WTC11 (cell line): ENCODE measurements at regions not wholly inside any gene's neighbourhood (a gene's known extent, or its start where the extent isn't known, plus 50 kb on each side); places are given as distances from the start of the nearest gene placed in this dataset.

ENCODE experiments used
- ATAC-seq: fragments of 200-7000 bp; cut with Tn5 transposase; 2 replicates; pipeline ENCODE4 v1.10.0; 2021; ENCODE audit warnings: mild to moderate bottlenecking, moderate library complexity
- CTCF ChIA-PET: fragments of 300-600 bp; sonication (Branson Sonifier 250); formaldehyde crosslinking; loops from one replicate; lab custom pipeline; 2021; ENCODE audit warnings: antibody characterized with exemption; lab: Charles Lee
- POLR2A ChIA-PET: fragments of 350-600 bp; sonication (Branson Sonifier 250); formaldehyde crosslinking; loops from one replicate; lab custom pipeline; 2021; ENCODE audit warnings: antibody characterized with exemption; lab: Charles Lee
- DNase-seq: peaks from one replicate; pipeline ENCODE4 v3.0.0; 2021; ENCODE audit warnings: low spot score
- H3K27ac Mint-ChIP-seq: 2 replicates; pipeline ENCODE4 v1.8.0; 2021; ENCODE audit warnings: mixed read lengths
- H3K27me3 Mint-ChIP-seq: 2 replicates; pipeline ENCODE4 v1.8.0; 2021; ENCODE audit warnings: low read depth, mild to moderate bottlenecking, moderate library complexity, mixed read lengths
- H3K36me3 Mint-ChIP-seq: 2 replicates; pipeline ENCODE4 v1.8.0; 2021; ENCODE audit warnings: mixed read lengths
- H3K4me1 Mint-ChIP-seq: 2 replicates; pipeline ENCODE4 v1.8.0; 2022; ENCODE audit warnings: mixed read lengths
- H3K4me3 Mint-ChIP-seq: 2 replicates; pipeline ENCODE4 v1.8.0; 2021; ENCODE audit warnings: mild to moderate bottlenecking, moderate library complexity, mixed read lengths
- H3K9me3 Mint-ChIP-seq: 2 replicates; pipeline ENCODE4 v1.8.0; 2021; ENCODE audit warnings: mixed read lengths
- ATF1 ChIP-seq: sonication (generic); formaldehyde crosslinking; IDR thresholded peaks from 2 replicates; pipeline ENCODE4 v1.8.1; 2023; ENCODE audit warnings: mild to moderate bottlenecking, moderate library complexity, missing genetic modification reagents
- CREB1 ChIP-seq: sonication (generic); formaldehyde crosslinking; IDR thresholded peaks from 2 replicates; pipeline ENCODE4 v1.8.0; 2023; ENCODE audit warnings: mild to moderate bottlenecking, missing genetic modification reagents
- FOXP1 ChIP-seq: sonication (generic); formaldehyde crosslinking; IDR thresholded peaks from 2 replicates; pipeline ENCODE4 v1.8.0; 2022; ENCODE audit warnings: missing genetic modification reagents, mild to moderate bottlenecking, moderate library complexity, borderline replicate concordance
- GTF2I ChIP-seq: fragments of 250-450 bp; sonication (Bioruptor Pico); conservative IDR thresholded peaks from 2 replicates; pipeline ENCODE4 v1.4.0; 2021; ENCODE audit warnings: mild to moderate bottlenecking
- HMGA2 ChIP-seq: fragments of 250-450 bp; sonication (Bioruptor Pico); IDR thresholded peaks from 2 replicates; pipeline ENCODE4 v1.4.0; 2021; ENCODE audit warnings: mild to moderate bottlenecking, moderate library complexity
- IRF2 ChIP-seq: sonication (generic); formaldehyde crosslinking; IDR thresholded peaks from 2 replicates; pipeline ENCODE4 v1.8.0; 2022; ENCODE audit warnings: low read depth, missing genetic modification reagents, borderline replicate concordance
- NR2C2 ChIP-seq: sonication (generic); formaldehyde crosslinking; IDR thresholded peaks from 2 replicates; pipeline ENCODE4 v1.8.0; 2022; ENCODE audit warnings: mild to moderate bottlenecking, missing genetic modification reagents
- TCF7 ChIP-seq: sonication (generic); formaldehyde crosslinking; IDR thresholded peaks from 2 replicates; pipeline ENCODE4 v1.8.0; 2022; ENCODE audit warnings: mild to moderate bottlenecking, low read depth, missing genetic modification reagents, moderate library complexity
- TEAD1 ChIP-seq: sonication (generic); formaldehyde crosslinking; IDR thresholded peaks from 2 replicates; pipeline ENCODE4 v1.8.0; 2022; ENCODE audit warnings: mild to moderate bottlenecking, missing genetic modification reagents
- TEAD4 ChIP-seq: sonication (generic); formaldehyde crosslinking; IDR thresholded peaks from 2 replicates; pipeline ENCODE4 v1.8.0; 2022; ENCODE audit warnings: mild to moderate bottlenecking, missing genetic modification reagents
- TP53 ChIP-seq: sonication (generic); formaldehyde crosslinking; IDR thresholded peaks from 2 replicates; pipeline ENCODE4 v1.8.1; 2023; ENCODE audit warnings: mild to moderate bottlenecking, missing genetic modification reagents
- ZNF396 ChIP-seq: fragments of 250-450 bp; sonication (Bioruptor Pico); IDR thresholded peaks from 2 replicates; pipeline ENCODE4 v1.8.0; 2021; ENCODE audit warnings: mild to moderate bottlenecking, moderate library complexity, borderline replicate concordance
- TF ChIP-seq, protein P1 (sequence below): sonication (generic); formaldehyde crosslinking; conservative IDR thresholded peaks from 2 replicates; pipeline ENCODE4 v1.8.1; 2022; ENCODE audit warnings: mild to moderate bottlenecking, missing genetic modification reagents
- TF ChIP-seq, protein P2 (sequence below): sonication (generic); formaldehyde crosslinking; IDR thresholded peaks from 2 replicates; pipeline ENCODE4 v1.8.1; 2023; ENCODE audit warnings: mild to moderate bottlenecking, missing genetic modification reagents, moderate library complexity
- TF ChIP-seq, protein P3 (sequence below): sonication (generic); formaldehyde crosslinking; IDR thresholded peaks from 2 replicates; pipeline ENCODE4 v1.8.0; 2023; ENCODE audit warnings: mild to moderate bottlenecking, missing genetic modification reagents
- TF ChIP-seq, protein P4 (sequence below): fragments of 250-450 bp; sonication (Bioruptor Pico); IDR thresholded peaks from 2 replicates; pipeline ENCODE4 v1.9.0; 2021; ENCODE audit warnings: mild to moderate bottlenecking, borderline replicate concordance
- TF ChIP-seq, protein P5 (sequence below): sonication (generic); formaldehyde crosslinking; IDR thresholded peaks from 2 replicates; pipeline ENCODE4 v1.8.1; 2022; ENCODE audit warnings: mild to moderate bottlenecking, missing genetic modification reagents, moderate library complexity, borderline replicate concordance

DNA sequence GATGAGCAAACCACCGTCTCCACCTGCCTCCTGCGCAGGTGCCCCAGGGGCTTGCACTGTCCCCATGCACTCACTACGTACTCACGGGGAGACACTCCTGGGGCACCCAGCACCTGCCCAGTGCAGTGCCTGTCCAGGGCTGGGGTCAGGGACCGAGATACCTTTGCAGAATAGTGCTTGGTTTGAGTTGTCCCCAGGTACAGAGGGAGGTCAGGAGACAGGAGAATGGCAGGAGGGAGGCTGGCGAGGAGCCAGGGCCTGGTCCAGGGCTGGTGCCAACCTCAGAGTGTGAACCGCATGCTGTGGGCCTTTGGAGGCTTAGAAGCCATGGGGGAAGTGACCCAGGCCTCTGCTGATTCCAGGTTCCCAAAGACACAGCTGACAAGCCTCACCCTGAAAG lies 110.1 kb upstream of the GPR26 start:
- Mint-ChIP-seq H3K27me3 (no peaks in the 10 kb centered on the region; the same call in 1 of the 2 replicates), H3K4me3 (no peak overlapping the region), H3K9me3 (no peaks in the 10 kb centered on the region), H3K4me1 (peaks cover 11% of the 10 kb centered on the region), H3K36me3 (no peaks in the 10 kb centered on the region), H3K27ac (no peak overlapping the region)
- CTCF ChIA-PET, result interaction anchor here (1.0 kb wide), 1 partner anchor 513 kb away, joined by 3 read pairs; no protein-coding TSS in a partner anchor
- POLR2A ChIA-PET, result no interaction called here
- ATAC-seq (no peak), DNase-seq (no peak)
- TF ChIP-seq CREB1 (no peak), GTF2I (CRISPR knock-in tag) (no peak), FOXP1 (no peak), TEAD1 (CRISPR knock-in tag) (no peak), ZNF396 (CRISPR knock-in tag) (no peak), NR2C2 (CRISPR knock-in tag) (no peak), ATF1 (CRISPR knock-in tag) (no peak), TP53 (no peak), TEAD4 (CRISPR knock-in tag) (no peak), HMGA2 (no peak)
- TF ChIP-seq, protein P1, sequence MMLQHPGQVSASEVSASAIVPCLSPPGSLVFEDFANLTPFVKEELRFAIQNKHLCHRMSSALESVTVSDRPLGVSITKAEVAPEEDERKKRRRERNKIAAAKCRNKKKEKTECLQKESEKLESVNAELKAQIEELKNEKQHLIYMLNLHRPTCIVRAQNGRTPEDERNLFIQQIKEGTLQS, result no peak
- TF ChIP-seq, protein P2, sequence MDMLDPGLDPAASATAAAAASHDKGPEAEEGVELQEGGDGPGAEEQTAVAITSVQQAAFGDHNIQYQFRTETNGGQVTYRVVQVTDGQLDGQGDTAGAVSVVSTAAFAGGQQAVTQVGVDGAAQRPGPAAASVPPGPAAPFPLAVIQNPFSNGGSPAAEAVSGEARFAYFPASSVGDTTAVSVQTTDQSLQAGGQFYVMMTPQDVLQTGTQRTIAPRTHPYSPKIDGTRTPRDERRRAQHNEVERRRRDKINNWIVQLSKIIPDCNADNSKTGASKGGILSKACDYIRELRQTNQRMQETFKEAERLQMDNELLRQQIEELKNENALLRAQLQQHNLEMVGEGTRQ (CRISPR knock-in tag), result no peak
- TF ChIP-seq, protein P3, sequence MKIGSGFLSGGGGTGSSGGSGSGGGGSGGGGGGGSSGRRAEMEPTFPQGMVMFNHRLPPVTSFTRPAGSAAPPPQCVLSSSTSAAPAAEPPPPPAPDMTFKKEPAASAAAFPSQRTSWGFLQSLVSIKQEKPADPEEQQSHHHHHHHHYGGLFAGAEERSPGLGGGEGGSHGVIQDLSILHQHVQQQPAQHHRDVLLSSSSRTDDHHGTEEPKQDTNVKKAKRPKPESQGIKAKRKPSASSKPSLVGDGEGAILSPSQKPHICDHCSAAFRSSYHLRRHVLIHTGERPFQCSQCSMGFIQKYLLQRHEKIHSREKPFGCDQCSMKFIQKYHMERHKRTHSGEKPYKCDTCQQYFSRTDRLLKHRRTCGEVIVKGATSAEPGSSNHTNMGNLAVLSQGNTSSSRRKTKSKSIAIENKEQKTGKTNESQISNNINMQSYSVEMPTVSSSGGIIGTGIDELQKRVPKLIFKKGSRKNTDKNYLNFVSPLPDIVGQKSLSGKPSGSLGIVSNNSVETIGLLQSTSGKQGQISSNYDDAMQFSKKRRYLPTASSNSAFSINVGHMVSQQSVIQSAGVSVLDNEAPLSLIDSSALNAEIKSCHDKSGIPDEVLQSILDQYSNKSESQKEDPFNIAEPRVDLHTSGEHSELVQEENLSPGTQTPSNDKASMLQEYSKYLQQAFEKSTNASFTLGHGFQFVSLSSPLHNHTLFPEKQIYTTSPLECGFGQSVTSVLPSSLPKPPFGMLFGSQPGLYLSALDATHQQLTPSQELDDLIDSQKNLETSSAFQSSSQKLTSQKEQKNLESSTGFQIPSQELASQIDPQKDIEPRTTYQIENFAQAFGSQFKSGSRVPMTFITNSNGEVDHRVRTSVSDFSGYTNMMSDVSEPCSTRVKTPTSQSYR (CRISPR knock-in tag), result no peak
- TF ChIP-seq, protein P4, sequence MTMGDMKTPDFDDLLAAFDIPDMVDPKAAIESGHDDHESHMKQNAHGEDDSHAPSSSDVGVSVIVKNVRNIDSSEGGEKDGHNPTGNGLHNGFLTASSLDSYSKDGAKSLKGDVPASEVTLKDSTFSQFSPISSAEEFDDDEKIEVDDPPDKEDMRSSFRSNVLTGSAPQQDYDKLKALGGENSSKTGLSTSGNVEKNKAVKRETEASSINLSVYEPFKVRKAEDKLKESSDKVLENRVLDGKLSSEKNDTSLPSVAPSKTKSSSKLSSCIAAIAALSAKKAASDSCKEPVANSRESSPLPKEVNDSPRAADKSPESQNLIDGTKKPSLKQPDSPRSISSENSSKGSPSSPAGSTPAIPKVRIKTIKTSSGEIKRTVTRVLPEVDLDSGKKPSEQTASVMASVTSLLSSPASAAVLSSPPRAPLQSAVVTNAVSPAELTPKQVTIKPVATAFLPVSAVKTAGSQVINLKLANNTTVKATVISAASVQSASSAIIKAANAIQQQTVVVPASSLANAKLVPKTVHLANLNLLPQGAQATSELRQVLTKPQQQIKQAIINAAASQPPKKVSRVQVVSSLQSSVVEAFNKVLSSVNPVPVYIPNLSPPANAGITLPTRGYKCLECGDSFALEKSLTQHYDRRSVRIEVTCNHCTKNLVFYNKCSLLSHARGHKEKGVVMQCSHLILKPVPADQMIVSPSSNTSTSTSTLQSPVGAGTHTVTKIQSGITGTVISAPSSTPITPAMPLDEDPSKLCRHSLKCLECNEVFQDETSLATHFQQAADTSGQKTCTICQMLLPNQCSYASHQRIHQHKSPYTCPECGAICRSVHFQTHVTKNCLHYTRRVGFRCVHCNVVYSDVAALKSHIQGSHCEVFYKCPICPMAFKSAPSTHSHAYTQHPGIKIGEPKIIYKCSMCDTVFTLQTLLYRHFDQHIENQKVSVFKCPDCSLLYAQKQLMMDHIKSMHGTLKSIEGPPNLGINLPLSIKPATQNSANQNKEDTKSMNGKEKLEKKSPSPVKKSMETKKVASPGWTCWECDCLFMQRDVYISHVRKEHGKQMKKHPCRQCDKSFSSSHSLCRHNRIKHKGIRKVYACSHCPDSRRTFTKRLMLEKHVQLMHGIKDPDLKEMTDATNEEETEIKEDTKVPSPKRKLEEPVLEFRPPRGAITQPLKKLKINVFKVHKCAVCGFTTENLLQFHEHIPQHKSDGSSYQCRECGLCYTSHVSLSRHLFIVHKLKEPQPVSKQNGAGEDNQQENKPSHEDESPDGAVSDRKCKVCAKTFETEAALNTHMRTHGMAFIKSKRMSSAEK (CRISPR knock-in tag), result no peak

DNA sequence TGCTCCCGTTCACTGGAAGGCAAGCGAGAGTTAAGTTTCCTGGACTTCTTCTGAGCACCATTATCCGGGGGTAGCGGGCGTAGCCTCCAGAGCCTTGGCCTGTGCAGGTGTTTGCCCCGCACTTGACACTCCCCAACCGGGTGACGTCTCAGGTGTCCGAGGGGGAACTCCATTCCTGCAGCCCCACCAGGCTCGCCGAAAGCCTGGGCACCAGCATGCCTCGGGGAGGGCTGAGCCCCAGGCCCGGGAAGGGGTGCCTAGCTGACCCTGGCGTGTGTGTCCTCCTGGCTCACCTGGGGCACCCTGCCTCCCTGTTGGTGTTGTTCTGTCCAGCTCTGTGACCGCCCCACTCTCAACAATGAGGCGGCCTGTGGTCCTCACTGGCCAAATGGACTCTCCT lies 109.4 kb upstream of the GPR26 start:
- TF ChIP-seq IRF2 (no peak), TCF7 (CRISPR knock-in tag) (no peak)
- TF ChIP-seq, protein P5, sequence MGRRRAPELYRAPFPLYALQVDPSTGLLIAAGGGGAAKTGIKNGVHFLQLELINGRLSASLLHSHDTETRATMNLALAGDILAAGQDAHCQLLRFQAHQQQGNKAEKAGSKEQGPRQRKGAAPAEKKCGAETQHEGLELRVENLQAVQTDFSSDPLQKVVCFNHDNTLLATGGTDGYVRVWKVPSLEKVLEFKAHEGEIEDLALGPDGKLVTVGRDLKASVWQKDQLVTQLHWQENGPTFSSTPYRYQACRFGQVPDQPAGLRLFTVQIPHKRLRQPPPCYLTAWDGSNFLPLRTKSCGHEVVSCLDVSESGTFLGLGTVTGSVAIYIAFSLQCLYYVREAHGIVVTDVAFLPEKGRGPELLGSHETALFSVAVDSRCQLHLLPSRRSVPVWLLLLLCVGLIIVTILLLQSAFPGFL (CRISPR knock-in tag), result no peak
- Mint-ChIP-seq H3K27ac (no peak overlapping the region), H3K4me3 (no peak overlapping the region), H3K9me3 (no peaks in the 10 kb centered on the region), H3K4me1 (peaks cover 11% of the 10 kb centered on the region), H3K36me3 (no peaks in the 10 kb centered on the region), H3K27me3 (no peaks in the 10 kb centered on the region; the same call in 1 of the 2 replicates)
- ATAC-seq (no peak), DNase-seq (no peak)
- ChIA-PET CTCF (interaction anchor here (0.8 to 1.0 kb wide), 2 partner anchors 332 to 514 kb away, joined by 3 read pairs; no protein-coding TSS in a partner anchor), POLR2A (no interaction called here)
